Type B pancreatic cell (in vitro differentiated cells): ENCODE measurements at regions not wholly inside any gene's neighbourhood (a gene's known extent, or its start where the extent isn't known, plus 50 kb on each side); places are given as distances from the start of the nearest gene placed in this dataset.
"Not testable (repeated sequence)": the region's sequence is repeated elsewhere in the genome, so short reads cannot be mapped to it uniquely, and the experiment has no call there.

Source experiments
- DNase-seq: peaks from one replicate; pipeline ENCODE4 v3.0.0; 2021; ENCODE audit warnings: mixed read lengths; ENCODE audit not compliant: unreplicated experiment; ENCODE audit errors: extremely low spot score
- H3K27ac Mint-ChIP-seq: 2 replicates; pipeline ENCODE4 v1.8.0; 2021; ENCODE audit warnings: mild to moderate bottlenecking, mixed read lengths
- H3K27me3 Mint-ChIP-seq: 2 replicates; pipeline ENCODE4 v1.8.0; 2021; ENCODE audit warnings: mixed read lengths
- H3K36me3 Mint-ChIP-seq: 2 replicates; pipeline ENCODE4 v1.8.0; 2021; ENCODE audit warnings: mixed read lengths
- H3K4me1 Mint-ChIP-seq: one replicate; pipeline ENCODE4 v1.8.0; 2021; ENCODE audit warnings: mixed read lengths; ENCODE audit not compliant: unreplicated experiment
- H3K4me3 Mint-ChIP-seq: 2 replicates; pipeline ENCODE4 v1.8.0; 2021; ENCODE audit warnings: mild to moderate bottlenecking, mixed read lengths
- H3K9me3 Mint-ChIP-seq: 2 replicates; pipeline ENCODE4 v1.8.0; 2021; ENCODE audit warnings: mixed read lengths
- CTCF ChIP-seq: fragments of 200-600 bp; sonication (generic); conservative IDR thresholded peaks from 2 replicates; pipeline ENCODE4 v1.5.0; 2021; ENCODE audit warnings: antibody characterized with exemption, mild to moderate bottlenecking

GRCh38 chr10:114749510-114749909, 72.1 kb upstream of the FHIP2A start:
- Mint-ChIP-seq H3K4me1 (peaks cover 5% of the 10 kb centered on the region), H3K27me3 (no peaks in the 10 kb centered on the region), H3K9me3 (peaks cover 4% of the 10 kb centered on the region), H3K36me3 (no peaks in the 10 kb centered on the region), H3K4me3 (no peak overlapping the region), H3K27ac (no peak overlapping the region)
- DNase-seq: no peak
- TF ChIP-seq CTCF: no peak

GRCh38 chr10:114751856-114752255, 69.7 kb upstream of the FHIP2A start:
- no peak overlapping the region for H3K4me3 Mint-ChIP-seq
- H3K9me3 Mint-ChIP-seq: peaks cover 4% of the 10 kb centered on the region
- no peaks in the 10 kb centered on the region for H3K27me3 Mint-ChIP-seq
- H3K27ac Mint-ChIP-seq: no peak overlapping the region
- DNase-seq: no peak
- H3K36me3 Mint-ChIP-seq: no peaks in the 10 kb centered on the region
- no peak for TF ChIP-seq CTCF
- peaks cover 6% of the 10 kb centered on the region for H3K4me1 Mint-ChIP-seq

GRCh38 chr10:114752570-114752969, 69.0 kb upstream of the FHIP2A start:
- not testable (repeated sequence) for H3K27ac Mint-ChIP-seq, DNase-seq, H3K36me3 Mint-ChIP-seq, H3K4me3 Mint-ChIP-seq, H3K9me3 Mint-ChIP-seq, H3K27me3 Mint-ChIP-seq, H3K4me1 Mint-ChIP-seq

DNA sequence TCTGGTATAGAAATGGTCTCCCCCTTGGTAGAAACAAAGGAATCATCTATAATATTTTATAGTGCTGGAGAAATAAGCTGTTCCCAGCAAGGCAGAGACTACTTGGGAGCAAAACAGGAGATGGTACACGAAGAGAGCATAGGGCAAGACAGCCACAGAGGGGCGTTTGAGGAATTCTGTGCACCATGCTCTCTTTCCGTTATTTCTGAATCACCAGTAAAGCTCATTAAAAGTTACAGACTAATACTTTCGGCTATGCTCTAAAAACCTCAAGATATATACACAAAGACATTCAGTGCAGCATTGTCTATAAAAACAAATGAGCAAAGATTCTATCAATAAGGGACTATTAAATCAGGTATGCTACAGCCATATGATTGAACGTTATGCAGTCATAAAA, 68.5 kb upstream of the FHIP2A start:
- no peaks in the 10 kb centered on the region for H3K27me3 Mint-ChIP-seq
- H3K4me3 Mint-ChIP-seq: no peak overlapping the region
- peaks cover 6% of the 10 kb centered on the region for H3K4me1 Mint-ChIP-seq
- H3K36me3 Mint-ChIP-seq: no peaks in the 10 kb centered on the region
- peaks cover 4% of the 10 kb centered on the region for H3K9me3 Mint-ChIP-seq
- no peak for DNase-seq
- no peak for TF ChIP-seq CTCF
- H3K27ac Mint-ChIP-seq: no peak overlapping the region

- no peak for TF ChIP-seq CTCF
- DNase-seq: no peak
- Mint-ChIP-seq H3K27me3 (no peaks in the 10 kb centered on the region), H3K27ac (peak overlapping the region; percentile 39), H3K9me3 (peaks cover 4% of the 10 kb centered on the region), H3K4me3 (no peak overlapping the region), H3K36me3 (no peaks in the 10 kb centered on the region), H3K4me1 (peaks cover 6% of the 10 kb centered on the region)
Measured at GRCh38 chr10:114754445-114755320, 66.9 kb upstream of the FHIP2A start.

GRCh38 chr10:114755537-114755936, 66.0 kb upstream of the FHIP2A start:
- no peak for TF ChIP-seq CTCF
- Mint-ChIP-seq H3K4me3 (no peak overlapping the region), H3K9me3 (peaks cover 4% of the 10 kb centered on the region), H3K4me1 (peaks cover 6% of the 10 kb centered on the region), H3K27me3 (no peaks in the 10 kb centered on the region), H3K27ac (peak overlapping the region; percentile 46), H3K36me3 (no peaks in the 10 kb centered on the region)
- DNase-seq: no peak
